Aorta (tissue), 5 donors: ENCODE measurements at regions not wholly inside any gene's neighbourhood (a gene's known extent, or its start where the extent isn't known, plus 50 kb on each side); places are given as distances from the start of the nearest gene placed in this dataset.

Source experiments
- ATAC-seq: fragments of 200-7000 bp; cut with Tn5 transposase; one replicate; pipeline ENCODE4 v1.9.1; 2022; ENCODE audit warnings: moderate library complexity; ENCODE audit not compliant: low FRiP score
- DNase-seq, 2 donors: peaks; one replicate each; pipeline ENCODE4 v3.0.0-alpha.2; 2020
- H3K27ac ChIP-seq, 2 donors: one replicate each; pipeline ENCODE4 v1.5.1; 2013; ENCODE audit warnings: low read length in 2 of 2, mild to moderate bottlenecking in 2 of 2, moderate library complexity in 2 of 2, control low read depth in 1 of 2, inconsistent platforms in 1 of 2, low read depth in 1 of 2
- H3K27me3 ChIP-seq, 2 donors: one replicate each; pipeline ENCODE4 v1.6.1; 2013; ENCODE audit warnings: control low read depth in 1 of 2, low read length in 1 of 2, mild to moderate bottlenecking in 1 of 2, moderate library complexity in 1 of 2; ENCODE audit not compliant: insufficient read depth in 2 of 2, control insufficient read depth in 1 of 2
- H3K36me3 ChIP-seq, 2 donors: one replicate each; pipeline ENCODE4 v1.6.1; 2013; ENCODE audit warnings: control low read depth in 1 of 2, low read length in 1 of 2, mild to moderate bottlenecking in 1 of 2; ENCODE audit not compliant: insufficient read depth in 2 of 2, control insufficient read depth in 1 of 2
- H3K4me1 ChIP-seq, 2 donors: one replicate each; pipeline ENCODE4 v1.6.1; 2013; ENCODE audit warnings: low read length in 2 of 2, control low read depth in 1 of 2, mild to moderate bottlenecking in 1 of 2, moderate library complexity in 1 of 2; ENCODE audit not compliant: insufficient read depth in 2 of 2, control insufficient read depth in 1 of 2
- H3K4me3 ChIP-seq, 2 donors: one replicate each; pipeline ENCODE4 v1.5.1; 2013; ENCODE audit warnings: low read length in 2 of 2, control low read depth in 1 of 2, mild to moderate bottlenecking in 1 of 2
- H3K9me3 ChIP-seq: one replicate; pipeline ENCODE4 v1.6.1; 2013; ENCODE audit warnings: mild to moderate bottlenecking, low read length; ENCODE audit not compliant: control insufficient read depth
- WGBS, 2 donors: extraction: QIAGEN DNeasy Blood & Tissue Kit; methylation state at CpG; one replicate each; pipeline ENCODE4 v1.1.7; 2013; 5-methylcytosine and 5-hydroxymethylcytosine counted together
- intact Hi-C, 2 donors: fragments of 100-400 bp; cut with DNase I; formaldehyde crosslinking; loops; one replicate each; pipeline versions ENCODE4 v1.14.2 to v1.15.0; 2022
- donor health status: healthy with polysubstance abuse.
- donor health status: Bipolar disorder and iron deficiency.
- donor health status: DM: no; HTN: no; CAD: no.
- donor health status: DM: no; HTN: no; CAD: no.
- donor health status: DM: yes; HTN: yes; CAD: no.

GRCh38 chr4:19806865-19807264, 444.8 kb upstream of the SLIT2 start:
- ATAC-seq (no peak), DNase-seq (no peak)
- 83 to 88% methylated on average over 1 of the region's 1 CpG for WGBS, 2 donors
- Histone ChIP-seq H3K27ac (no peak overlapping the region), H3K27me3 (no peaks in the 10 kb centered on the region), H3K36me3 (no peaks in the 10 kb centered on the region), H3K9me3 (no peaks in the 10 kb centered on the region), H3K4me3 (no peak overlapping the region), H3K4me1 (peaks cover 0 to 3% of the 10 kb centered on the region in 2 donors)
- intact Hi-C loops: no loop called here

- no peaks in the 10 kb centered on the region for H3K36me3 ChIP-seq
- WGBS, 2 donors: 84 to 86% methylated on average over 2 of the region's 2 CpGs
- ATAC-seq: no peak
- H3K27me3 ChIP-seq: no peaks in the 10 kb centered on the region
- H3K4me1 ChIP-seq: no peaks in the 10 kb centered on the region
- no peak overlapping the region for H3K27ac ChIP-seq
- no peak overlapping the region for H3K4me3 ChIP-seq
- DNase-seq: no peak
- H3K9me3 ChIP-seq: no peaks in the 10 kb centered on the region
- intact Hi-C loops: no loop called here
Observed at GRCh38 chr4:19803406-19803805, 448.3 kb upstream of the SLIT2 start.

GRCh38 chr4:19793831-19794230, 457.9 kb upstream of the SLIT2 start:
- no peaks in the 10 kb centered on the region for H3K4me1 ChIP-seq
- H3K27me3 ChIP-seq: peaks cover 0 to 2% of the 10 kb centered on the region in 2 donors
- intact Hi-C loops: no loop called here
- DNase-seq (no peak), ATAC-seq (no peak)
- no peak overlapping the region for H3K27ac ChIP-seq
- no peaks in the 10 kb centered on the region for H3K36me3 ChIP-seq
- no peak overlapping the region for H3K4me3 ChIP-seq
- no peaks in the 10 kb centered on the region for H3K9me3 ChIP-seq

- Histone ChIP-seq H3K27me3 (peaks cover 0 to 2% of the 10 kb centered on the region in 2 donors), H3K27ac (no peak overlapping the region), H3K4me1 (no peaks in the 10 kb centered on the region), H3K4me3 (no peak overlapping the region), H3K9me3 (no peaks in the 10 kb centered on the region), H3K36me3 (no peaks in the 10 kb centered on the region)
- intact Hi-C loops: no loop called here
- no peak for ATAC-seq
- WGBS, 2 donors: 66 to 79% methylated on average over 5 of the region's 5 CpGs
- no peak for DNase-seq
Observed at GRCh38 chr4:19791422-19792123, 460.1 kb upstream of the SLIT2 start.

- Histone ChIP-seq H3K36me3 (no peaks in the 10 kb centered on the region), H3K27me3 (no peaks in the 10 kb centered on the region), H3K27ac (no peak overlapping the region), H3K9me3 (peaks cover 1% of the 10 kb centered on the region), H3K4me1 (no peaks in the 10 kb centered on the region), H3K4me3 (no peak overlapping the region)
- intact Hi-C loops: no loop called here
- DNase-seq (no peak), ATAC-seq (no peak)
- WGBS, 2 donors: 50 to 53% methylated on average over 1 of the region's 1 CpG
Observed at GRCh38 chr4:19786616-19787015, 465.1 kb upstream of the SLIT2 start.

- WGBS, 2 donors: 87 to 89% methylated on average over 4 of the region's 4 CpGs
- ATAC-seq (no peak), DNase-seq (no peak)
- intact Hi-C loops: no loop called here
- no peak overlapping the region for H3K27ac ChIP-seq
- no peaks in the 10 kb centered on the region for H3K36me3 ChIP-seq
- no peaks in the 10 kb centered on the region for H3K27me3 ChIP-seq
- H3K4me3 ChIP-seq: no peak overlapping the region
- H3K9me3 ChIP-seq: peaks cover 1% of the 10 kb centered on the region
- no peaks in the 10 kb centered on the region for H3K4me1 ChIP-seq
Observed at GRCh38 chr4:19783667-19784223, 468.0 kb upstream of the SLIT2 start.

GRCh38 chr4:19780871-19781270, 470.8 kb upstream of the SLIT2 start:
- Histone ChIP-seq H3K4me3 (no peak overlapping the region), H3K9me3 (peaks cover 1% of the 10 kb centered on the region), H3K27me3 (no peaks in the 10 kb centered on the region), H3K27ac (no peak overlapping the region), H3K4me1 (no peaks in the 10 kb centered on the region), H3K36me3 (no peaks in the 10 kb centered on the region)
- no peak for ATAC-seq
- 94 to 96% methylated on average over 3 of the region's 3 CpGs for WGBS, 2 donors
- intact Hi-C loops: no loop called here
- DNase-seq: no peak

GRCh38 chr4:19776929-19777328, 474.8 kb upstream of the SLIT2 start:
- DNase-seq: no peak
- Histone ChIP-seq H3K9me3 (peaks cover 2% of the 10 kb centered on the region), H3K27ac (no peak overlapping the region), H3K4me1 (no peaks in the 10 kb centered on the region), H3K27me3 (no peaks in the 10 kb centered on the region), H3K36me3 (no peaks in the 10 kb centered on the region), H3K4me3 (no peak overlapping the region)
- no peak for ATAC-seq
- intact Hi-C loops: no loop called here

- Histone ChIP-seq H3K27me3 (no peaks in the 10 kb centered on the region), H3K9me3 (peaks cover 2% of the 10 kb centered on the region), H3K4me1 (no peaks in the 10 kb centered on the region), H3K36me3 (no peaks in the 10 kb centered on the region), H3K27ac (no peak overlapping the region), H3K4me3 (no peak overlapping the region)
- ATAC-seq (no peak), DNase-seq (no peak)
- intact Hi-C loops: no loop called here
- WGBS, 2 donors: 40 to 49% methylated on average over 10 of the region's 10 CpGs
Observed at GRCh38 chr4:19776021-19776459, 475.7 kb upstream of the SLIT2 start.
